ENCODE measurements at regions not wholly inside any gene's neighbourhood (a gene's known extent, or its start where the extent isn't known, plus 50 kb on each side); places are given as distances from the start of the nearest gene placed in this dataset.
"Not testable (repeated sequence)": the region's sequence is repeated elsewhere in the genome, so short reads cannot be mapped to it uniquely, and the experiment has no call there.

DNA sequence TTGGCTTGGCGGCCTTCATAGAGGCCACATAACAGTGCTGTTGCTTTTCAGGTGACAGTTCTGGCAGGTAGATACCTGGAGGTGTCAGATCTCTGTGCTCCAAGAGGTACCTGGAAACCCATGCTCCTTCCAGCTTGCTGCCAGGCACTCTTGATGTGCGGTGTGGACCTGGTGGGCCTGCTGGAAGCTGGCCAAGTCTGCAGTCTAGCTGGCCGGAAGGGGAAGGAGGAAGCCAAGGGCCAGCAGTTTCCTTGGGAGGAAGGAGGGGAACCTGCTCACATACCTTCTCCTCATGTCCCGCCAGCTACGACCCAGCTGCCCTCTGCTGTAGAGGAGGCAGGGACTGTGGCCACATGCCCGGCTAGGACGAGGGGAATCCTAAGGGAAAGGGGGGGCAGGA lies 166.4 kb upstream of the AJAP1 start:
- no peak for DNase-seq (ENCODE audit: low spot score)

DNA sequence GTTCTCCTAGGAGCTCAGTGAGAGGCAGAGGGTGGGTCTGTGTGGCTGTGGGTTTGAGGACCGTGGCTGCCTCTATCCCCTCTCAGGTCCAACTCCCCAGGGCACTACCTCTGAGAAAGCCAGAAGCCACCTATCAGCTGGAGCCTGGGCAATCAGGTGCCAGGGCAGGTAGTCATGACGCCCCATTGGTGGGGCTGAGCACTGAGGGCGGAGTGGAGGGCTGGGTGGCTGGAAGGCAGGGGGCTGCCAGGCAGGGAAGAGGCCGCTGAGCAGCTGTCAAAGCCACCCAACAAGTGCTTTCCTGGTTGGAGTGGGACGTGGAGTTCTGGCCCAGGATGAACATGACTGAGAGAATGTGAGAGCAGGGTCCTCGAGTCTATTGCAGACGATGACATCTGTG lies 164.9 kb upstream of the AJAP1 start:
- DNase-seq (ENCODE audit: low spot score), result no peak

DNA sequence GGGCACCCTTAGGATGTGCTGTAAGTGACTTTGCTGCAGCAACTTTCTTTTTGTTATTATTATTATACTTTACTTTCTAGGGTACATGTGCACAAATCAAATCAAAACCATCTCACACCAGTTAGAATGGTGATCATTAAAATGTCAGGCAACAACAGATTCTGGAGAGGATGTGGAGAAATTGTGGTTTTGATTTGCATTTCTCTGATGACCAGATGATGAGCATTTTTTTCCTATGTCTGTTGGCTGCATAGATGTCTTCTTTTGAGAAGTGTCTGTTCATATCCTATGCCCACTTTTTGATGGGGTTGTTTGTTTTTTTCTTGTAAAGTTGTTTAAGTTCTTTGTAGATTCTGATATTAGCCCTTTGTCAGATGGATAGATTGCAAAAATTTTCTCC lies 164.4 kb upstream of the AJAP1 start:
- DNase-seq (ENCODE audit: low spot score), result not testable (repeated sequence)

DNA sequence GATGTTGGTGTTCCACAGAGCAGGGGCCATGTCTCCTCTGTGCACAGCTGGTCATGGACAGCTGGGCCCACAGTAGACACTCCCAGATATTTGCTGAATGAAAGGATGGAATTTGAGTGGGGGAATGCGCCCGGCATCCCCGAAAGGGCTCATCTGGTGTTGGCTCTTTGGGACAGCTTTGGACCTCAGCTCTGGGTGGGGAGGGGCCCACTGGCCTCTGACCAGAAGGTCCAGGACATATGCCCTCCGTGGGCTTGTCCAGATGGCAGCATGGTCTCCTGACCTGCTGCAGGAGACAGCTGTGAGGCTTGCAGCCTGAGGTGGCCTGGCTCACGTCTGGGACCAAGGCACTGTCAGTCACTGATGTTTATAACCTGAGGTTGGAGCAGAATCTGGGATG lies 160.4 kb upstream of the AJAP1 start:
- no peak for DNase-seq (ENCODE audit: low spot score)

DNA sequence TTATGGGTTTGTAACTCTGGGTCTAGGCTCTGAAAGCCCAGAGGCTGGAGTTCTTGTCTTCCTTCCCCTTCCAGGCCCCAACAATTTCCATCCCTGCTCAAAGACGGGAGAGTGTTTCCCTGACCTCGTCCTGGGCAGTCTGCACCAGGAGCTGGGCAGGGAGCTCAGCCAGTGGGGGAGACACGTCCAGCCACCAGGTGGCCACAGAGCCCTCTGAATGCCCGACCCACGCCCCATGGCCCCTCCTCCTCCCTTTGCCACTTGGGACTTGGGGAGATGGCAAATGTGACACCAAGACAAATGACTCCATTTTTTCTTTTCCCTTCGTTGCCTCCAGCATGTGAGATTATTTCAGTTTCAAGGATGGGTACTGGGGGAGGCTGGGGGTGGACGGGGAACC lies 159.9 kb upstream of the AJAP1 start:
- DNase-seq (ENCODE audit: low spot score), result no peak

DNA sequence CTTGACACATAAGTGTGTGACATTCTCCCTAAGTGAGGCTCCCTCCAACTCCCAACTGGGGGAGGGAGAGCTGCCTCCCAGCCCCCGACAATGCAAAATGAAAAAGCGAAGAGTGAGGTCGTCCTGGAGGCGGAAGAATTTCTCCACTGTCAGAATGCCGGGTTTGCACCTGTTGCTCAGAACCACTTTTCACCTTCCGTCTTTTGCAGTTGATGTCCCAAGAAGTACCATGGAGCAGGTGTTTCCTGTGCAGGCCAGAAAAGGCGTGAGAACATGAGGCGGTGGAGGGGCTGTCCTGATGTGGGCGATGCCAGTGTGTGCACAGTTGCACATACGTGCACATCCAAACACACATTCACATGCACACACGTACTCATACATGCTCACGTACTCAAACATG lies 158.6 kb upstream of the AJAP1 start:
- no peak for DNase-seq (ENCODE audit: low spot score)

DNA sequence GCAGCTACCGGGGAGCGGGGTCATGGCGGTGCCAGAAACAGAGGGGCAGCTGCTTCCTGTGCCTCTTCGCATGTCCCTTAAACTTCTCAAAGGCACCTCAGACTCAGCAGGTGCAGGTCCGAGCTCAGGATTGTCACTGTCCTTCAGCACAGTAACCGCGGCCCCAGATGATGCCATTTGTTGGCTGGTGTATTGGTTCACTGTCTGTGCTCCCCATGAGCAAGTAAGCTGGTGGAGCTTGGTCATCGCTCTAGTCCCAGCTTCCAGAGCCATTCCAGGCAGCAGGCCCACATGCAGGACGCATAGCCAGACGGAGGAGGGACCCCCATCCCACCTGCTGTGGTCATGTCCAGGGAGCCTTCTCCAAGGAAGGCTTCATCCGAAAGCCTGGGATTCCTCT lies 154.0 kb upstream of the AJAP1 start:
- DNase-seq (ENCODE audit: low spot score), result no peak

DNA sequence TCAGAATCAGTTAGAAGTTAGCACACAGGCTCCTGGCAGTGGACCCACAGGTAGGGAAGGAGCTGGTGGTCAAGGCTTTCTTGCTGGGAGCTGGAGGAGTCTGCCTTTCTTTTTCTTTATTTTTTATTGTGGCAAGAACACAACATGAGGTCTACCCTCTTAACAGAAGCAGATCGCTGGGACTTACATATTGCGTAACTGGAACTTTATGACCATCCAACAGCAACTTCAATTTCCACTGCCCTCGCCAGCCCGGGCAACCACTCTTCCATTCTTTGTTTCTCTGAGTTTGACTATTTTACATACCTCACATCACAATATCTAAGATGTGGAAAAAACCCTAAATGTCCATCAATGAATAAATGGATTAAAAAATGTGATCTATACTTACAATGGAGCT lies 147.8 kb upstream of the AJAP1 start:
- DNase-seq (ENCODE audit: low spot score), result no peak

DNA sequence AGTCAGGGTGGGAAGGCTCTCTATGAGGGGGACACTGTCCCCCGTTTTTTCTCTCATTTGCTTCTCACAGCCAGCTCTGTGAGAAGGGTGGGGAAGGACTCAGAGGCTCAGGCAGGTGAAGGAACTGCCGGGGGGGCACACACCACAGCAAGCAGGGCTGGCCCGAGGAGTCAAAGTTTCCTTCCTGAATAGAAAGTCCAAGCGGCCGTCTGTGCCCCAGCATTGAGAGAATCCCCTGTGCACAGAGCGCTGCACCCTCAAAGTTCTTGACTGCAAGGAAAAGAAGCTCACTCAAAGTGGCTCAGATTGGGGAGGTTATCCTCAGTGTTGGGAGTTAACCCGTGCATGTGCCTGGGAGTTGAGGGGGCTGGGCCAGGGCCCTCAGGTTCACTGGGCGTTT lies 145.2 kb upstream of the AJAP1 start:
- DNase-seq (ENCODE audit: low spot score), result no peak

DNA sequence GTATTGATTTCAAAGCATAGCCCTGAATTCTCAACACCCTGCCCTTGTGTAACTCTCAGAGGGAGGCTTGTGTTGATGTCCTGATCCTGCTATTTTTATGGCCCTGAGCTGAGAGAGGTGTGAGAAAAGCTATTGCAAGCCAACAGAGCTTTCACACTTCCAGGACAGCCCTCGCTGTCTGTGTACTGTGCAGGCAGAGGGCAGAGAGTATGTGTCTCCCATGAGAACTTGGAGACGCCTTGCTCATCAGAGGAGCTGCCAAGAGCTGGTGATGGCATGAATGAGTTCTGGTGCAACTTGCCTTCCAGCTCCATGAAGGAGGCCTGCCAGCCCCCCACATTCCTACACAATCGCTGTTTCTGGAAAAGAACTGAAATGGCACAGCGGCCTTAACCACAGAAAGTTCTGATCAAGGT lies 144.1 kb upstream of the AJAP1 start:
- no peak for DNase-seq (ENCODE audit: low spot score)

DNA sequence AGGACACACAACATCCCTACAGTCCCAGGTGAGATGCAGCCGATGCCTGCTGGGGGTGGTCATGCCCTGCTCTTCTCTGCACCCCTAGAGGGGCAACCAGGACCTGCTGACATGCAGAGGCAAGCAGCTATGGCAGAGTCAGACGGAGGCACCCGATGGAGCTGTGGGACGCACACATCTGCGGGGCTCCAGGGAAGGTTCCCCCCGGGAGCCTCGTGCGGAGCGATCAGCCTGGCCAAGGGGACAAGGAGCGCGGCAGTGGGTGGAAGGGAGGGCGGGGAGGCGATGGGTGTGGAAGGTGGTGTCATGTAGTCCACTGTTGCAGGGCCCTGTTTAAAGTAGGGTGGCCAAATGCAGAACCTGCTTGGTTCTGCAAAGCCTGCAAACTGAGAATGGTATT lies 143.0 kb upstream of the AJAP1 start:
- DNase-seq (ENCODE audit: low spot score), result no peak

DNA sequence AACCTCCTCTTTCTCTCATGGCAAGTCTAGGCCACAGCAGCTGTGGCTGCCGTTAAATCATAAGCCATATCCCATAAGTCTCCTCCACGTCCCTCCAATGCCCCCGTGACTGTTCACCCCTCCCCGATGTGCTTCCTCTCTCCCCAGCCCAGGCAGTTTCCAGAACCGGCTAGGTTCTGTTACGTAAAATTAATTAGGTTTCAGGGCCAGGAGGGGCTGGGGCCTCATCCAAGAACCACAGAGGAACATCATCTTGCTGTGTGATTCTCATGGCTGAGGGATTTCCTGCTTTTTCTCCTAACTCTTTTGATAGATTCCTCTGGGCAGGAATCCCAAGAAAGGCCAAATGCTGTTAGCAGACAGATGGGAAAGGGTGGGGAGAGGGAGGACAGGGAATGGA lies 141.8 kb upstream of the AJAP1 start:
- DNase-seq (ENCODE audit: low spot score), result peak; percentile 7

DNA sequence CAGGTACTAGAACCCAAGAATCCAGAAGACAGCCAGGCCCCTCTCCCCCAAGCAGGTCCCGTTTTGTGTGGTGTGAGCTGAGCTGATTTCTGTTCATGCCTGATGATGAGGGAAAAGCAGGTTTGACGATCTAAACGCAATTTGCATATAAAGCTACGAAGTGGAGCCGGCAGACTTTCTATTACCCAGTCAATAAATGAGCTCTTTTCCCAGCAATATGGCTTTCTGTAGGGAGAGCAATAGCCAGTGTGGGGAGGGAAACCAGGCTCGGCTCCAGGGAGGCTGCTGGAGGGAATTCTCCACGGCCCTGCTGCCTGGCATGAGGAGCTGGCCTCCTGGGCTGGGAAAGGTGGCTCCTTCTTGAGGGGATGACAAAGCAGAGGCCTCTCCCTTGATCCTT lies 140.7 kb upstream of the AJAP1 start:
- DNase-seq (ENCODE audit: low spot score), result no peak

DNA sequence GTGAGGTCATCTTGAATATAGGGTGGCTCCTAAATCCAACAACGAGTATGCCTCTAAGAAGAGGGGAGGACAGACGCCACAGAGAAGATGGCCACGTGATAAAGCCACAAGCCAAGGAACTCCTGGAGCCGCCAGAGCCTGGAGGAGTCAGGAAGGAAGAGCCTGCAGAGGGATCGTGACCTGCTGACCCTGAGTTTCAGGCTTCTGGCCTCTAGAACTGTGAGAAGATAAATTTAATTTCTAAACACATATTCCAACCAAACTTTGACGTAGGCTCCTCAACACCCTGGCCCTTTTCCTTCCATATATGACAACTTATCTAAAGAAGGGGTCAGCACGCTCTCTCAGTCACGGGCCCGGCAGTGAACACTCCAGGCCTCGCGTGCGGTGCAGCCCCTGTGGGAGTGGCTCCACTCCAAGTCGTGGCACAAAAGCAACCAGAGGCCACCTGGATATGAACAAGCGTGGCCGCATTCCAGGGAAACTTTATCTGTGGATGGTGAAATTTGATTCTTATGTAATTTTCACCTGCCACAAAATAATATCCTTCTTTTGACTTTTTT lies 138.6 kb upstream of the AJAP1 start:
- DNase-seq (ENCODE audit: low spot score), result no peak

DNA sequence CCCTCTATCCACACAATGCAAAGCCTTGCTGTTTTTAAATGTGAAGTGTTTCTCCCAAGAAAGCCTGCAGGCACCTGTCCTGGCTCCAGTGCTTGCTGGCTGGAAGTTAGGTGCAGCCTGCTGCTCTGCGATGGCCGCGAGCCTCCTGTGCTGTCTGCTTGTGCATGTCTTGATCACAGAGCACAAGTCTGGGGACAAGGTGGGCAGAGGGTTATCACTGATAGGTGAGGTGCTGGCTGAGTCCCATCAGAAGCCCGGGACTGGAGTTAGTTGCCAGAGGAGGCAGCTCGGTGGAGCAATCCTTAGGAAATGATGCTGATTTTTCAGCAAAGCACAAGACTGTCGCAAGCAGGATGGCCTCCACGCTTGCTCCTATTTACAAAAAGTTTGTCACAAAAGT lies 137.8 kb upstream of the AJAP1 start:
- DNase-seq (ENCODE audit: low spot score), result no peak

DNA sequence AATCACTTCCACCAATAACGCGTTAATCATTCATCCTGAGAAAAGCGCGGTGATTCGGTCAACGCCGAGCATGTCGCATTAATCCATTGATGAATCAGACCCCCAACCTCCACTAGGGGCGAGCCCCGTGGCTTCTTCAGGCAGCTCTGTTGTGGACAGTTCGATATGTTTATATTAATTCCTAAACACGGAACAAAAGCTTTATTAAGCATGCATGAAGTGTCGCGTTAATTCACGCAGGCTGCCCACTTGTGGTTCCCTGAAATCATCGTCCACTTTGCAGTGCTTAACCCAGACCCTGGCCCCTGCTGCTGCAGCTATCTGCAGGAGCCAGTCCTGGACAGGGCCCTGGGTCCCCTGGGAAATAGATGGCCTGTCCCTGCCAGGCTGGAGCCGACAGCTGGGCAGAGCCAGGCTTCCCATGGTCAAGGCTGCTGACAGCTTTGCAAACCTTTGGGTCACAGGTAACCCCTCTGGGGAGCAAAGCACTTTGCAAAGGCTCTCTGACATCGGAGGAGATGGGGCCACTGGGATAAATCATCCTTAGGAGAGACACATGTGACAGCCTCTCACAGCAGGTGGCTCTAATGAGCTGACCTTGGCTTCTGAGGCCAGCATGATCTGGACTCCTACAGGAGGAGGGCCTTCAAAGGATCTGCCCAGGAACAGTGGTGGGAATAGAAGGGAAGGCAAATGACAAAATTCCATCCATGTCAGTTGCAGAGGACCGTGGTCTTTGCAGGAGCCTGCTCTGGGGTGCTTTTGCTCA lies 137.0 kb upstream of the AJAP1 start:
- no peak for DNase-seq (ENCODE audit: low spot score)

DNA sequence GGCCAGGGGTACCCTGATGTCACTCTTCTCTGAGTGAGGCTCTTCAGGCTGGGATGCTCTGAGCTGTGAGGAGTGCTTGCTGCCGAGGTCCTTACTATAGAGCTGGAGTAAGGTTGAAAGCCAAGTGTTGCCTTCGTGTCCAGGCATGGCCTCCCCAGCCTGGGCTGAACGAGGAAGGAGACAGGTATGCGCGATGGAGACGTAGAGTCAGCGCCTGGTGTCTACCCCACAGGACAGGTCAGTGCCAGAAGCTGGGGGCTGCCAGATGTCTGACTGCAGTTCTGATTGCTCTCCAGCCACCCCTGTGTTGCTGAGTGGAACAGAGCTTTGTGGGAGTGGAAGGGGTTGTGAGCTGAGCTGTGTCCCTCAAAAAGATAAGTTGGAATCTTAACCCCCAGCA lies 135.8 kb upstream of the AJAP1 start:
- DNase-seq (ENCODE audit: low spot score), result no peak

DNA sequence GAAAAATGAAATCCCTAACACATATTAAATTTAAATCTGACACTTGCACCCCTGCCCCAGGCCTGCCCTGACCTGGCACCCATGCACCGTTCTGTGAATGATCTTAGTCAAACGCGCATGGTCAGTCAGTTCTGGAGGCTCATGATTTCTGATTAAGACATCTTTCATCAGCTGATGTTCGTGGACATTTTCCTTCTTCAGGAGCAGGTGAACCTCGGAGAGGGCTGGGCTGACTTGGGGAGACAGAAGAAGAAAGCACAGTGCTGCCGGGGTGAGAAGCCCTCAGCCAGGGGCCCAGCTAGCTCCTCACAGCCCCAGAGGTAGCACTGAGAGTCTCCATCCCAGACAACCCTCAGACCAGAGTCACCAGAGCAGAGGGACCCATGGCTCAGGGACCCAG lies 134.5 kb upstream of the AJAP1 start:
- DNase-seq (ENCODE audit: low spot score), result no peak

DNA sequence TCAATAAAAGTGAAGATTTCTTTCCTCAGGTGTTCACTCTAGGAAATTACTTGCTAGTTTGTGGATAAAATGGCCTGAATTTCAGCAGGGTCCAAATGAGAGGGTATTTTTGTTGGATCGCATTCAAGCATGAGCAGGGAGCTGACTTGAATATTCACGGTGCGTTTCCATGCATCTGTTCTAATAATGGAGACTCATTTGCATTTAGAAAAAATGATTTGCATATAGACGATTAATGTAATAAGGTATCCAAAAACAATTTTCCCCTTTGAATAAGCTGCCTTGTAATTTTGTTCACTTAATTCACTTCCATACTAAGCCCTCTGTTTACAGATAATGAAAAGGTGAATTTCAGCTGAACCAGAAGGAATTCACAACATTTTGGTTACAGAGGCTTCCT lies 130.9 kb upstream of the AJAP1 start:
- DNase-seq (ENCODE audit: low spot score), result no peak

DNA sequence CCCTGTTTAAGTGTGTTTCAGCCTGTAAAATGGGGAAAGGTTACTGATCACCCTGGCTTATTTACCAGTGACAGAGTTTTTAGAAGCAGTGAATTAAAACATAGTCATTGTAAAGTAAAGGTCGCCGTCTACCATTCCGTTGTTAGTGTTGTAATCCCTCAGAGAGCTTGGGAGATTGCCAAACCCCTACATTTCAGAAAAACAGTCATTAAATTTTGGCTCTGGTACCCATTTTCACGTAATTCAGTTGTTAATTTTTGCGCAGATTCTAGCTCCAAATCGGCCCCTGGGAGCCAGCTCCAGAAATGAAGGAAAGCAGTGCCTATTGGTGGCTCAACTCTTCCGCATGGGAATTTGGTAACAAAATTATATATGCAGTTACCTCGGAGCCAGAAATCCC lies 127.7 kb upstream of the AJAP1 start:
- no peak for DNase-seq (ENCODE audit: low spot score)

DNA sequence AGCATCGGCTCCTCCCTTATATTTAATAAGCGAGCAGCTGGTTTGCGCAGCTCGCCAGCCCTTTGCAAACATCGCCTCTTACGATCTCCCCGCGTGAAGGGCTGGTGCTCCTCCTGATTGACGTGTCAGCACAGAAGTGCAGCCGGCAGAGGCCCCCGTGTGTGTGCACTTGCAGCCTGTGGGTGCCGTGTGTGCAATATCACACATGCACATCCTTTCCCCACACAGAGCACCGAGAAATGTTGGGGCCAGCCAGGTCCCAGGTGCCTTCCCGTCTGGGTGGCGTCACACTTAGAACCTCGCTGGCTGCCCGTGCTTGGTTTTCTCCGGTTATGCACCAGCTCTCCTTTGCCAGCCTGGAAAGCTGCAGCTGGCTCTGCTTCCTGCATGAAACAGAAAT lies 126.6 kb upstream of the AJAP1 start:
- DNase-seq (ENCODE audit: low spot score), result no peak

DNA sequence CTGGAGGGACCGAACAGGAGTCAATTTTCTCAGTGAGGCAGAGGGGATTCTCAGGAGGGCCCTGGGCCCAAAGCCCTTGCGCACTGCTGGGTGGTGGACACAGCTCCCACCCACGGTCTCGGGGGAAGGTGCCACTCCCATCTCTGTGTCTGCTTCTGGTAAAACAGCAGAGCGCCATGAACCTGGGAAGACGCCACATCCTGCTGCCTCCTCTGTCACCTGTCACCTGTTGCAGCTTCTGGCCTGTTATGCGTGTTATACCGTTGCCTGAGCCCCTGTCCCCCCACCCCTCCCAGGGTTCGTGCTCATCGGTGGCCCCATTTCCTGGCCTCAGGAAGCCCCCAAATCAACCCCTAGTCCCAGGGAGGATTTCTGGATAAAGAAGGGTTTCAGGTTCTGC lies 125.8 kb upstream of the AJAP1 start:
- DNase-seq (ENCODE audit: low spot score), result no peak

DNA sequence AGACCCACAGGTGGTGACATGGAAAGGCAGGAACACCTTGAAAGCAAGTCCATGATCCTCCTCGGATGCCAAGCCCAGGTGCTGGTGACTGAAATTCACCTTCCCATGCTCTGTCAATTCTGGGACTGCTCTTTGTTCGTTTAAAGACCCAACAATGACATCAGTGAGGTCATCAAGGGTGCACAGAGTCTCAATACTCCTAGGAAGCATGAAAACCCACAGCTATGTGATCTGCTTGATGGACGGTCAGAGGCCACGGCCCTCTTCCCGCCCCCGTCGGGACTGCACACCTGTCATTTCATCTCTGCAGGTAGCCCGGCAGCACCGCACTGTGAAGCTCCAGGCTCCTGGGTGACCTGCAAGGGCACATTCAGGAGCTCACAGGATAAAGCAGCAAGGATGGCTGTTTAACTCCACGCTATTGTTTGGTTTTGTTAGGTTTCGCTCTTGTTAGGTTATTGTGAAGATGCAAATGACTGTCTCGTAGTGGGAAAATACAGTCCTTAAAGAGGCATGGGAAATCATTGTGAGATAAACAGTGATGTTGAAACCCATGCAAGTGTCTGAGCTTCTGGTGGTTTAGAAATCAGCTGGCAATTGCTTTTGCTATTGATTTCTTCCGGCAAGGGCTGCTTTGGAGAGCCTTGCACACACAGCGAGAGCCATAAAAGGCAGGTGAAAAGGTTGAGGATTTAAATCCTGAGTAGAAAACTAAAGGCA lies 124.8 kb upstream of the AJAP1 start:
- no peak for DNase-seq (ENCODE audit: low spot score)
